Mucosa of descending colon (tissue), 3 donors: ENCODE measurements at regions not wholly inside any gene's neighbourhood (a gene's known extent, or its start where the extent isn't known, plus 50 kb on each side); places are given as distances from the start of the nearest gene placed in this dataset.
"Not testable (repeated sequence)": the region's sequence is repeated elsewhere in the genome, so short reads cannot be mapped to it uniquely, and the experiment has no call there.

Source experiments
- ATAC-seq: fragments of 200-7000 bp; cut with Tn5 transposase; one replicate; pipeline ENCODE4 v1.9.1; 2020; ENCODE audit warnings: mild to moderate bottlenecking, moderate library complexity
- DNase-seq, 3 donors: peaks; one replicate each; pipeline ENCODE4 v3.0.0-alpha.2; 2020
- H3K36me3 ChIP-seq: fragments of 200-600 bp; one replicate; pipeline ENCODE4 v1.8.0; 2021; ENCODE audit warnings: low read depth, mild to moderate bottlenecking
- H3K4me1 ChIP-seq: fragments of 200-600 bp; one replicate; pipeline ENCODE4 v1.8.0; 2021; ENCODE audit warnings: low read depth, mild to moderate bottlenecking
- H3K4me3 ChIP-seq: fragments of 200-600 bp; one replicate; pipeline ENCODE4 v1.8.0; 2021; ENCODE audit warnings: mild to moderate bottlenecking
- H3K9me3 ChIP-seq: fragments of 200-600 bp; one replicate; pipeline ENCODE4 v1.8.0; 2021; ENCODE audit warnings: mild to moderate bottlenecking
- CTCF ChIP-seq: fragments of 200-600 bp; IDR thresholded peaks from one replicate; pipeline ENCODE4 v1.8.0; 2022; ENCODE audit warnings: antibody characterized with exemption, mild to moderate bottlenecking
- intact Hi-C, 2 donors: fragments of 100-400 bp; cut with DNase I in 1 of 2; cut with micrococcal nuclease in 1 of 2; formaldehyde crosslinking; loops; one replicate each; pipeline versions ENCODE4 v1.11.0 to v1.11.1; 2022; cut with DNase I, micrococcal nuclease
- donor health status: DM: no; HTN: no; CAD: no; lungs with moderate emphysema.
- donor health status: DM: no; HTN: no; CAD: no.
- donor health status: DM: no; HTN: yes; CAD: no.

- ATAC-seq: no peak
- no peak for DNase-seq
- TF ChIP-seq CTCF: no peak
- Histone ChIP-seq H3K4me1 (no peaks in the 10 kb centered on the region), H3K9me3 (no peaks in the 10 kb centered on the region), H3K36me3 (no peaks in the 10 kb centered on the region), H3K4me3 (no peak overlapping the region)
- intact Hi-C loops: no loop called here
These were observed 270.0 kb upstream of the CDH19 start for GRCh38 chr18:66873899-66874298.

GRCh38 chr18:66872277-66872676, 268.4 kb upstream of the CDH19 start:
- no peak for ATAC-seq
- Histone ChIP-seq H3K4me1 (no peaks in the 10 kb centered on the region), H3K9me3 (no peaks in the 10 kb centered on the region), H3K4me3 (no peak overlapping the region), H3K36me3 (no peaks in the 10 kb centered on the region)
- DNase-seq: no peak
- TF ChIP-seq CTCF: no peak
- intact Hi-C loops: no loop called here

GRCh38 chr18:66867653-66868052, 263.8 kb upstream of the CDH19 start:
- no peak overlapping the region for H3K4me3 ChIP-seq
- DNase-seq (no peak), ATAC-seq (no peak)
- intact Hi-C loops: no loop called here
- no peaks in the 10 kb centered on the region for H3K36me3 ChIP-seq
- no peak for TF ChIP-seq CTCF
- H3K9me3 ChIP-seq: no peaks in the 10 kb centered on the region
- no peaks in the 10 kb centered on the region for H3K4me1 ChIP-seq

GRCh38 chr18:66866427-66866940, 262.6 kb upstream of the CDH19 start:
- intact Hi-C loops, H3K36me3 ChIP-seq, H3K4me1 ChIP-seq, ATAC-seq, H3K4me3 ChIP-seq, H3K9me3 ChIP-seq: not testable (repeated sequence)
- DNase-seq: peak in 1 of 3 donors; percentile 32

- TF ChIP-seq CTCF: no peak
- DNase-seq (peak in 1 of 3 donors; percentile 10), ATAC-seq (no peak)
- intact Hi-C loops: no loop called here
- H3K36me3 ChIP-seq: no peaks in the 10 kb centered on the region
- no peak overlapping the region for H3K4me3 ChIP-seq
- no peaks in the 10 kb centered on the region for H3K9me3 ChIP-seq
- H3K4me1 ChIP-seq: no peaks in the 10 kb centered on the region
These were observed 234.6 kb upstream of the CDH19 start for GRCh38 chr18:66838340-66838987.

GRCh38 chr18:66833646-66834045, 229.8 kb upstream of the CDH19 start:
- intact Hi-C loops: no loop called here
- Histone ChIP-seq H3K4me1 (no peaks in the 10 kb centered on the region), H3K36me3 (no peaks in the 10 kb centered on the region), H3K4me3 (no peak overlapping the region), H3K9me3 (no peaks in the 10 kb centered on the region)
- ATAC-seq (no peak), DNase-seq (no peak)
- no peak for TF ChIP-seq CTCF
